ENCODE measurements at regions not wholly inside any gene's neighbourhood (a gene's known extent, or its start where the extent isn't known, plus 50 kb on each side); places are given as distances from the start of the nearest gene placed in this dataset.
A peak's percentile ranks its signal among the peaks of the same experiment; 100 is the strongest.
"Not testable (repeated sequence)": the region's sequence is repeated elsewhere in the genome, so short reads cannot be mapped to it uniquely, and the experiment has no call there.

DNA sequence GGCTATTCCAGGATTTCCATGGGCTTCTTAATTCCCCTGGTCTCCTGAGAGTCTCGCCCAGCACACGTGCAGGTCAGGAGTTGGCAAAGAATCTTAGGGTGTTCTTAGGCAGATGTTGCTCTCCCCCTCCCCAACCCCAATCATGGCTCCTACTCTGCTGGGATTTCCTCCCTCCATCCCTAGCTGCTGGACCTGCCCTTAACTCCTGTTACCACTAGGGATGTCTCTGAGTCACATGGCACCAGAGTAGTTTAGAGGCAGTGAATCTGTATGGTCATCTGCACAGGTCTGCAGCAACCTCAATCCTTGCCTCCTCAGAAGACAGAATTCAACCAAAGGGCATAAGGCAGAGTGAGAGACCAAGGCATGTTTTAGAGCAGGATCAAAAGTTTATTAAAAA is 51.8 kb upstream of the CHST3 start:
- intact Hi-C loops (cut with DNase I): no loop called here
- DNase-seq: peak in 1 of 10 donors; percentile 2

DNA sequence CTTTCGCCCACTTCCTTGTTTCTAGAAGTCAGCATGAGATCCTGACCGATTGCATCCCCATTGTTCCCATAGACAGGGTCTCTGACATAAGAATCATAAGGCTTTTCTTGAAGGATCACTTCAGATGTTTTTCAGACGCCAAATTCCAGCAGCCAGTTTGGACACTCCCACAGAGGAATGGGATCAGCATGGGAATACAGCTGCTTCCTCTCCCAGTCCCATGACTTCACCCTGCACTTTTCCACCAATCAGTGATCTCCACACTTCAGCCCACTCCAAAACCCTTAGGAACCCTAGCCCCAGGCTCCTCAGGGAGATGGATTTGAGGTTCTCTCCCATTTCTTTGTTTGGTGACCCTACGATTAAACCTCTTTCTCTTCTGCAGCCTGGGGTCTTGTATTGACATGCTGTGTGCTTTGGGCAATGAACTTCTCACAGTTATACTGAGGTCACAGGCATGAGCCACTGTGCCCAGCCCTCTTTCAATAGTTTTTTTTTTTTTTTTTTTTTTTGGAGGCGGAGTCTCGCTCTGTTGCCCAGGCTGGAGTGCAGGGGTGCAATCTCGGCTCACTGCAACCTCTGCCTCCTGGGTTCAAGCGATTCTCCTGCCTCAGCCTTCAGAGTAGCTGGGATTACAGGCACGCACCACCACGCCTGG is 52.8 kb upstream of the CHST3 start:
- intact Hi-C loops (cut with DNase I): no loop called here
- peak in 1 of 10 donors; percentile 8 for DNase-seq

DNA sequence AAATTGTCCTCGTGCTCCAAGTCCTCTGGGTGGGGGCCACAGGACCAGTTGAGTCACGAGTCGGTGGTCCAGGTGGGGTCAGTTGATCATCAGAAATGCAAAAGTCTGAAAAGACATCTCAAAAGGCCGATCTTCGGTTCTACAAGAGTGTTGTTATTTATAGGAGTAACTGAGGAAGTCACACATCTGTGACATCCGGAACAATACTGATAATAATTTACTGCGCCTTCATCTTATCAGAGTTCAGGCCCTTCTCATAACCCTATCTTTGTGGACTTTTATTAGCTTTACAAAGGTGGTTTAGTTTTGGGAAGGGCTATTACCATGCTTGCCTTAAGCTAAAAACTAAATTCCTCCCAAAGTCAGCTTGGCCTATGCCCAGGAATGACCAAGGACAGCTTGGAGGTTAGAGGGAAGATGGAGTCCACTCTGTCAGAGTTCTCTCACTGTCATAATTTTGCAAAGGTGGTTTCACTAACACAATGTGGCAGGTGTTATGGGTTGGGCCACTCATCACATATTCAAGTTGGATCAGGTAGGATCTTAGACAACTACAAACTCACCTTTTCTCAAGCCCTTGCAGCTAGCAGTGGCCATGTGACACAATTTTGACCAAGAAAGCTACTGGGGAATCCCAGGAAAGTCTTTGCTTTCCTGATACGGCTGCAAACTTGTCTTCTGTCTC is 54.7 kb upstream of the CHST3 start:
- DNase-seq: peak in 1 of 10 donors; percentile 4
- intact Hi-C loops (cut with DNase I): no loop called here

DNA sequence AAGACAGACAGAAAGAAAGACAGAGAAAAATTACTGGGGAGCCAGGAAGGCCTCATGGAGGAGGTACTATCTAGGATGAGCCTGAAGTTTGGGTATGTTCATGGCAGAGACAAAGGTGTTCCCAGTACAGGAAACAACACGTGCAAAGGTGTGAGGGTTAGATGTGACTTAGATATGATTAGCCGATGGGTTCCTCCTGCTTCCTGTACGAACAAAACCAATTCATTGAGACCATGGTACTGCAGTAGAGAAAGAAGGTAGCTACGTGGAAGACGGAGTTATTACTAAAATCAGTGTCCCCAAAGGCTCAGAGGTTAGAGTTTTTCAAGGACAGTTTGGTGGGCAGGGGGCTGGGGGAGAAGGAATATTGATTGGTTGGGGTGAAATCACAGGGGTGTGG is 55.2 kb upstream of the CHST3 start:
- DNase-seq: no peak
- intact Hi-C loops (cut with DNase I): no loop called here

DNA sequence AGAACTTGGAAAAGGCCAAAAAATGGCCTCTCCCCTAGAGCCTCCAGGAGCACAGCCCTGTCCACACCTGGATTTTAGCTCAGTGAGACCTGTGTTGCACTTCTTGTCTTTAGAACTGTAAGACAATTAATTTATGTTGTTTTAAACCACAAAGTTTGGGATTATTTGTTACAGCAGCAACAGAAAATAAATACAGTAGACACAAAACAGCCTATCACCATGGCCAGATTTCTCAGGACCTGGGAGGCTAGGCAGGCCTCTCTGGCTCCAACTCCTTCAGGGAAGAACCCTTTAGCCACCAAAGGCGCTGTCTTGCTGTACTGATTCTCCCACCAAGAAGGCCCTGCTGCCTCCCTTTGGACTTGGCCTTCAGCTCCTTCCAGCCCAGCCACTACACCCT is 54.1 kb upstream of the PSAP start:
- peak in 3 of 10 donors; percentile 11 to 43 (median 14) for DNase-seq
- intact Hi-C loops (cut with DNase I): no loop called here

DNA sequence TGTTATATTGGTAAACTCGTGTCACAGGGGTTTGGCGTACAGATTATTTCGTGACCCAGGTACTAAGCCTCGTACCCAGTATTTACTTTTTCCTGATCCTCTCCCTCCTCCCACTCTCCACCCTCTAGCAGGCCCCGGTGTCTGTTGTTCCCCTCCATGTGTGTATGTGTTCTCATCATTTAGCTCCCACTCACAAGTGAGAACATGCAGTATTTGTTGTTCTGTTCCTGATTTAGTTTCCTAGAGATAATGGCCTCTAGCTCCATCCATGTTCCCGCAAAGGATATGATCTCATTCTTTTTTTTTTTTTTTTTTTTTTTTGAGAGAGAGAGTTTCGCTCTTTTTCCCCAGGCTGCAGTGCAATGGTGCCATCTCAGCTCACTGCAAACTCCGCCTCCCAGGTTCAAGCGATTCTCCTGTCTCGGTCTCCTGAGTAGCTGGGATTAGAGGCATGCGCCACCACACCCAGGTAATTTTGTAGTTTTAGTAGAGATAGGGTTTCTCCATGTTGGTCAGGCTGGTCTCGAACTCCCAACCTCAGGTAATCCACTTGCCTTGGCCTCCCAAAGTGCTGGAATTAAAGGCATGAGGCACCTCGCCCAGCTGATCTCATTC is 52.7 kb upstream of the PSAP start:
- intact Hi-C loops (cut with DNase I): not testable (repeated sequence)
- DNase-seq: peak in 3 of 10 donors; percentile 45 to 69 (median 55)

DNA sequence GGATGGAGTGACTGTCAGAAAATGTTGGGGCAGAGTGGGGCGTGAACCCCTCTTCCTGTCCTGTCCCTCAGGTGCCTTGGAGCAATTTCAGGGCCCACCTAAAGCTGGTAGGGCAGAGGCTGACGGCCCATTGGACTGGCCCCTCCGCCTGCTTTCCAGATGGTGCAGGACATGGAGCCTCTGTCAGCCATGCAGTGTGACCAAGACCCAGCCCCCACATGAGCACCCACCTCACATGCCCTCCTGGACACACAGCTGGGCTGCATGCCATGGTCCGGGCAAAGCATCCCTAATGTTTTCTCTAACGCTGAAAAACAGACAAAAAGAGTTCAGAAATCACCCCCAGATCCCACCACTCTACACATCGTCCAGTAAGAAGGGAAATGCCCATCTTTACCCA is 51.3 kb upstream of the PSAP start:
- intact Hi-C loops (cut with DNase I): no loop called here
- peak in 3 of 10 donors; percentile 41 to 52 (median 50) for DNase-seq
